ENCODE measurements at regions not wholly inside any gene's neighbourhood (a gene's known extent, or its start where the extent isn't known, plus 50 kb on each side); places are given as distances from the start of the nearest gene placed in this dataset.

DNA sequence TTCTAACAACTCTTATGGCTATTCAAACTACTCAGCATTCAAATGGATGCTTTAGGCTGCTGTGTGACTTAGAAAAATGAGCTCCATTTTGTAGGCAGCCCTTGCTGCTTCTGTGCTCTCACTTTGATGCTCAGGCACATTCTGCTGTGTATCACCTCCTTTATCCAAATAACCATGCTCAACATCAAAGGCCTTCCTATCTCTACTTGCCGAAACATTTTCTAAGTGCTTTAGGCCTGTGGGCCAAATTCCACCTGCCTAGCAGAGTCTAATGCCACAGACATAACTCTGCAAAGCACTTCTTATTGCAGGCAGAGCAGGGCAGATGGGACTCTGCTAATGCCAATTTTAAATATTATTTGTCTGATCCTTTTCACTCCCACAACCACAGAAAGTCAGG is 397.4 kb downstream of the RND3 start:
- TF ChIP-seq, protein P1, sequence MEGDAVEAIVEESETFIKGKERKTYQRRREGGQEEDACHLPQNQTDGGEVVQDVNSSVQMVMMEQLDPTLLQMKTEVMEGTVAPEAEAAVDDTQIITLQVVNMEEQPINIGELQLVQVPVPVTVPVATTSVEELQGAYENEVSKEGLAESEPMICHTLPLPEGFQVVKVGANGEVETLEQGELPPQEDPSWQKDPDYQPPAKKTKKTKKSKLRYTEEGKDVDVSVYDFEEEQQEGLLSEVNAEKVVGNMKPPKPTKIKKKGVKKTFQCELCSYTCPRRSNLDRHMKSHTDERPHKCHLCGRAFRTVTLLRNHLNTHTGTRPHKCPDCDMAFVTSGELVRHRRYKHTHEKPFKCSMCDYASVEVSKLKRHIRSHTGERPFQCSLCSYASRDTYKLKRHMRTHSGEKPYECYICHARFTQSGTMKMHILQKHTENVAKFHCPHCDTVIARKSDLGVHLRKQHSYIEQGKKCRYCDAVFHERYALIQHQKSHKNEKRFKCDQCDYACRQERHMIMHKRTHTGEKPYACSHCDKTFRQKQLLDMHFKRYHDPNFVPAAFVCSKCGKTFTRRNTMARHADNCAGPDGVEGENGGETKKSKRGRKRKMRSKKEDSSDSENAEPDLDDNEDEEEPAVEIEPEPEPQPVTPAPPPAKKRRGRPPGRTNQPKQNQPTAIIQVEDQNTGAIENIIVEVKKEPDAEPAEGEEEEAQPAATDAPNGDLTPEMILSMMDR (IDR thresholded peaks at IDR 0.05): no peak
- TF ChIP-seq POLR2AphosphoS5 (IDR thresholded peaks at IDR 0.05): no peak

Measured in stomach (tissue), 4 donors.